Fibroblast of pulmonary artery (primary cell): ENCODE measurements at regions not wholly inside any gene's neighbourhood (a gene's known extent, or its start where the extent isn't known, plus 50 kb on each side); places are given as distances from the start of the nearest gene placed in this dataset.

ENCODE experiments used
- DNase-seq: peaks from one replicate; pipeline ENCODE4 v3.0.0-alpha.2; 2010; ENCODE audit warnings: low read depth
- H3K4me3 ChIP-seq: replicated peaks from 2 replicates; pipeline ENCODE4 v1.5.1; 2011; ENCODE audit warnings: low read depth, mild to moderate bottlenecking, control low read depth, low read length, moderate library complexity
- CTCF ChIP-seq: IDR thresholded peaks from 2 replicates; pipeline ENCODE4 v1.5.1; 2011; ENCODE audit warnings: mild to moderate bottlenecking, control low read depth, low read length, inconsistent platforms; ENCODE audit errors: missing control alignments

DNA sequence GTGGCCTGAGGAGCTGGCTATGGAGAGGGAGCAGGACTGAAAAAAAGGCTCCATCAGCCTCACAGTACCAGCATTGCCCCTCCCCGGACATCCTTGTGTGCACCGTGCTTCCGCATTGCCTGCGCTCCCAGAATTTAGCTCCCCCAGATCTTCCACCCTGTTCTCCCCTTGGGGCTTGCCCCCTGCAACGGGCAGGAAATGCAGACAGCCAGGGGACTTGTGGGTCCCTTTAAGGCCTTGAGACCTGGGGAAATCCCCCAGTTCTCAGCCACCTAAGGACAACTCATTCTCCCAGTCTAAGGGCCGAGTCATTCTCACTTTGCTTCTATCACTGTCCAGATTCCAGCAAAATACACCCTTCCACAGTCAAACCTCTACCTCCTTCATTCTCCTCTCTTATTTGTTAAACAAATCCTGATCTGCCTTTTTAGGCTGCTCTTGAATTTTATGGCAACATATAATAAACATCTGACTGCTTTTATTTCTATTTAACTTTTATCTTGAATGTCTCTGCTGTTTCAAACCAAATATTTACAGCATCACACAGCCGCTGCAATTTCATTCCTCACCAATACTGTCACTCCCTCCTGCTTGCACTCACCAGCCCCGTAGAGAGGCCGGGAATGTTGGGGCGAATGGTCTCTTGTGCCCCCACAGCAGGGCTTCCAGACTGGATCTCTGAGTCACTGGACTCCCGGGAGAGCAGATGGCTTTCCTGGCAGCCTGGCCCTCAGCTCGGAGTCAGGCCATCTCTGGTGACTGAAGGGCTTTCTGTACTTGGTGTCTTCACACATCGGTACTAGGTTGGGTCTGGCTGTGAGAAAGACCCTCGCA is 221.9 kb downstream of the TSHZ3 start:
- no peak overlapping the region for H3K4me3 ChIP-seq
- no peak for TF ChIP-seq CTCF
- DNase-seq, result peak; percentile 65

DNA sequence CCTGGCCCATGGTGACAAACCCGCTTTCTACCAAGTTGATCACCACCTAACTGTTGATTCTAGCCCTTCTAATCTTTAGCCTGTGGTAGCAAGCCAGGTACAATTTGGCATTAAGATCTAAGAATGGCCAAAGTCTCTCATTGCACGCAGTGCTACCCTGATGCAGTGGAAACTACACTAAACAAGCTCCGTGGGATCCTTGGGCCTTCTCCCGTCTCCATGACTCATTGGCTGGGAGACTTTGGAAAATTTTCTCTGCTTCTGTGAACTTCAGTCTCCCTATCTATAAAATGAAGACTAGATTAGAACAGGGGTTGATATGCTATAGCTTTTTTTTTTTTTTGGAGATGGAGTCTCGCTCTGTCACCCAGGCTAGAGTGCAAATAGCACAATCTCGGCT is 223.0 kb downstream of the TSHZ3 start:
- no peak for DNase-seq
- no peak overlapping the region for H3K4me3 ChIP-seq
- no peak for TF ChIP-seq CTCF

- H3K4me3 ChIP-seq, result no peak overlapping the region
- no peak for TF ChIP-seq CTCF
- no peak for DNase-seq
These were observed 224.2 kb downstream of the TSHZ3 start for GRCh38 chr19:31125071-31125470.

GRCh38 chr19:31121501-31121900 is 227.7 kb downstream of the TSHZ3 start:
- DNase-seq, result no peak
- no peak for TF ChIP-seq CTCF
- H3K4me3 ChIP-seq, result no peak overlapping the region

GRCh38 chr19:31120952-31121351 is 228.3 kb downstream of the TSHZ3 start:
- no peak overlapping the region for H3K4me3 ChIP-seq
- no peak for TF ChIP-seq CTCF
- DNase-seq, result no peak

- no peak for DNase-seq
- no peak overlapping the region for H3K4me3 ChIP-seq
- TF ChIP-seq CTCF, result no peak
These were observed 229.1 kb downstream of the TSHZ3 start for GRCh38 chr19:31119951-31120690.
